H1 (cell line): ENCODE measurements at regions not wholly inside any gene's neighbourhood (a gene's known extent, or its start where the extent isn't known, plus 50 kb on each side); places are given as distances from the start of the nearest gene placed in this dataset.

ENCODE experiments used
- CTCF ChIA-PET: fragments of 300-600 bp; sonication (Branson Sonifier 250); formaldehyde crosslinking; loops from one replicate; lab custom pipeline; 2021; ENCODE audit not compliant: partially characterized antibody; lab: Charles Lee
- POLR2A ChIA-PET: fragments of 300-600 bp; sonication (Branson Sonifier 250); formaldehyde crosslinking; loops from one replicate; lab custom pipeline; 2021; ENCODE audit warnings: inconsistent platforms; ENCODE audit not compliant: partially characterized antibody; lab: Charles Lee
- DNase-seq, 2 experiments: peaks; one replicate each; pipeline versions ENCODE4 v3.0.0 to v3.0.0-alpha.2; 2010 to 2022; ENCODE audit warnings: low spot score in 2 of 2, low read depth in 1 of 2, mixed read lengths in 1 of 2
- FAIRE-seq: peaks from 2 replicates; lab custom pipeline; 2011; peaks lifted over from hg19 to GRCh38; lab: Jason Lieb, UNC
- H2AFZ ChIP-seq: 2 replicates; pipeline ENCODE4 v1.8.1; 2012; ENCODE audit warnings: low read length, inconsistent platforms
- H2AK5ac ChIP-seq: 2 replicates; pipeline ENCODE4 v1.6.1; 2013; ENCODE audit warnings: low read depth, low read length
- H2BK120ac ChIP-seq: replicated peaks from 2 replicates; pipeline ENCODE3; 2013; ENCODE audit warnings: low read depth, low read length, inconsistent platforms
- H2BK12ac ChIP-seq: 2 replicates; pipeline ENCODE4 v1.6.1; 2013; ENCODE audit warnings: low read depth, low read length
- H2BK15ac ChIP-seq: 2 replicates; pipeline ENCODE4 v1.6.1; 2013; ENCODE audit warnings: low read length
- H2BK20ac ChIP-seq: 2 replicates; pipeline ENCODE4 v1.6.1; 2013; ENCODE audit warnings: low read length
- H2BK5ac ChIP-seq: 2 replicates; pipeline ENCODE4 v1.6.1; 2013; ENCODE audit warnings: low read depth, low read length
- H3K14ac ChIP-seq: 2 replicates; pipeline ENCODE4 v1.6.1; 2013; ENCODE audit warnings: inconsistent platforms; ENCODE audit not compliant: insufficient read length
- H3K18ac ChIP-seq: 2 replicates; pipeline ENCODE4 v1.6.1; 2013; ENCODE audit warnings: low read length; ENCODE audit errors: extremely low read depth
- H3K23ac ChIP-seq: 2 replicates; pipeline ENCODE4 v1.6.1; 2013; ENCODE audit warnings: inconsistent platforms; ENCODE audit not compliant: insufficient read length
- H3K23me2 ChIP-seq: 2 replicates; pipeline ENCODE4 v1.6.1; 2013; ENCODE audit warnings: low read depth, low read length
- H3K27ac ChIP-seq: 2 replicates; pipeline ENCODE4 v1.6.1; 2011; ENCODE audit warnings: low read depth, low read length, inconsistent platforms
- H3K27me3 ChIP-seq, 4 experiments: replicated peaks in 1 of 4; 1 replicate in 1 of 4; 2 replicates in 3 of 4; pipeline versions ENCODE4 v1.6.1 to v1.8.1; 2011 to 2013; ENCODE audit warnings: low read length in 3 of 4, mild to moderate bottlenecking in 3 of 4, inconsistent platforms in 2 of 4, mixed read lengths in 2 of 4, moderate library complexity in 1 of 4; ENCODE audit not compliant: control insufficient read depth in 3 of 4, insufficient read depth in 3 of 4; ENCODE audit errors: extremely low read depth in 1 of 4
- H3K36me3 ChIP-seq, 4 experiments: 2 replicates each; pipeline versions ENCODE4 v1.6.1 to v1.8.1; 2011 to 2013; ENCODE audit warnings: mild to moderate bottlenecking in 4 of 4, low read length in 3 of 4, moderate library complexity in 2 of 4, control low read depth in 1 of 4, inconsistent platforms in 1 of 4; ENCODE audit not compliant: insufficient read depth in 4 of 4, control insufficient read depth in 2 of 4
- H3K4ac ChIP-seq: replicated peaks from 2 replicates; pipeline ENCODE3; 2013; ENCODE audit warnings: low read length, low read depth, mixed read lengths, inconsistent platforms; ENCODE audit not compliant: insufficient read length
- H3K4me1 ChIP-seq, 4 experiments: replicated peaks in 1 of 4; 1 replicate in 1 of 4; 2 replicates in 3 of 4; pipeline versions ENCODE4 v1.6.1 to v1.8.1; 2011 to 2013; ENCODE audit warnings: low read length in 3 of 4, inconsistent platforms in 2 of 4, mixed read lengths in 1 of 4; ENCODE audit not compliant: insufficient read depth in 4 of 4, control insufficient read depth in 3 of 4
- H3K4me2 ChIP-seq, 2 experiments: 2 replicates each; pipeline versions ENCODE4 v1.6.1 to v1.8.1; 2011 to 2013; ENCODE audit warnings: low read depth in 2 of 2, low read length in 2 of 2, control low read depth in 1 of 2, inconsistent platforms in 1 of 2, mild to moderate bottlenecking in 1 of 2; ENCODE audit not compliant: insufficient read depth in 1 of 2
- H3K4me3 ChIP-seq, 4 experiments: fragments of 200-600, 300-600 bp in 1 of 4; sonication (generic), shearing (Covaris generic), sonication (Bioruptor Twin) in 1 of 4; 2 replicates each; pipeline versions ENCODE4 v1.5.1 to v1.8.1; 2011 to 2016; ENCODE audit warnings: low read length in 4 of 4, low read depth in 3 of 4, control low read depth in 2 of 4, inconsistent platforms in 2 of 4, mild to moderate bottlenecking in 2 of 4, mixed read lengths in 1 of 4, moderate library complexity in 1 of 4; ENCODE audit not compliant: insufficient read depth in 2 of 4; ENCODE audit errors: extremely low read depth in 1 of 4
- H3K56ac ChIP-seq: replicated peaks from 2 replicates; pipeline ENCODE3; 2013; ENCODE audit warnings: low read depth, mild to moderate bottlenecking, mixed read lengths, low read length, inconsistent platforms; ENCODE audit not compliant: insufficient read length
- H3K79me1 ChIP-seq: 2 replicates; pipeline ENCODE4 v1.6.1; 2013; ENCODE audit warnings: low read depth, low read length, control low read depth
- H3K79me2 ChIP-seq, 2 experiments: 2 replicates each; pipeline versions ENCODE4 v1.6.1 to v1.8.1; 2012 to 2013; ENCODE audit warnings: low read length in 2 of 2, mild to moderate bottlenecking in 2 of 2, inconsistent platforms in 1 of 2; ENCODE audit not compliant: insufficient read depth in 2 of 2, control insufficient read depth in 1 of 2
- H3K9ac ChIP-seq, 4 experiments: replicated peaks in 1 of 4; 1 replicate in 1 of 4; 2 replicates in 3 of 4; pipeline versions ENCODE4 v1.6.1 to v1.8.1; 2011 to 2013; ENCODE audit warnings: low read depth in 3 of 4, low read length in 3 of 4, control low read depth in 2 of 4, mild to moderate bottlenecking in 2 of 4, moderate library complexity in 2 of 4, inconsistent platforms in 1 of 4; ENCODE audit errors: extremely low read depth in 1 of 4
- H3K9me3 ChIP-seq, 2 experiments: 2 replicates each; pipeline versions ENCODE4 v1.6.1 to v1.8.1; 2012 to 2013; ENCODE audit warnings: mild to moderate bottlenecking in 2 of 2, moderate library complexity in 2 of 2, control low read depth in 1 of 2, inconsistent platforms in 1 of 2, low read depth in 1 of 2, low read length in 1 of 2, mixed read lengths in 1 of 2; ENCODE audit not compliant: insufficient read depth in 2 of 2
- H4K20me1 ChIP-seq, 2 experiments: replicated peaks in 1 of 2; 2 replicates each; pipeline versions ENCODE3 to v1.8.1; 2011 to 2013; ENCODE audit warnings: inconsistent platforms in 2 of 2, low read length in 2 of 2, mild to moderate bottlenecking in 1 of 2; ENCODE audit not compliant: insufficient read depth in 2 of 2, control insufficient read depth in 1 of 2
- H4K5ac ChIP-seq: 2 replicates; pipeline ENCODE4 v1.6.1; 2013; ENCODE audit warnings: low read length, low read depth, mixed read lengths, inconsistent platforms; ENCODE audit not compliant: insufficient read length
- H4K8ac ChIP-seq: 2 replicates; pipeline ENCODE4 v1.8.0; 2013; ENCODE audit warnings: mild to moderate bottlenecking, moderate library complexity, low read length, inconsistent platforms; ENCODE audit not compliant: insufficient read depth; ENCODE audit errors: extremely low read depth
- H4K91ac ChIP-seq: replicated peaks from 2 replicates; pipeline ENCODE3; 2013; ENCODE audit warnings: low read length, mixed read lengths, inconsistent platforms; ENCODE audit not compliant: insufficient read length
- CHD2 ChIP-seq: IDR thresholded peaks from 2 replicates; pipeline ENCODE4 v1.6.1; 2012; ENCODE audit warnings: low read length, improper control_type of control experiment
- CREB1 ChIP-seq: IDR thresholded peaks from 2 replicates; pipeline ENCODE4 v1.6.1; 2012; ENCODE audit warnings: inconsistent platforms
- KDM1A ChIP-seq: fragments of 200-600, 300-600 bp; sonication (generic); IDR thresholded peaks from 2 replicates; pipeline ENCODE4 v1.7.1; 2016; ENCODE audit warnings: mild to moderate bottlenecking, low read length, borderline replicate concordance
- RXRA ChIP-seq: IDR thresholded peaks from 2 replicates; pipeline ENCODE4 v1.6.1; 2011; ENCODE audit warnings: low read depth, mild to moderate bottlenecking, low read length, moderate library complexity; ENCODE audit not compliant: insufficient read depth
- SP2 ChIP-seq: IDR thresholded peaks from 2 replicates; pipeline ENCODE4 v1.6.1; 2012; ENCODE audit warnings: mild to moderate bottlenecking, low read length, inconsistent platforms
- SRF ChIP-seq: IDR thresholded peaks from 2 replicates; pipeline ENCODE4 v1.6.1; 2011; ENCODE audit warnings: mild to moderate bottlenecking, low read depth, low read length, moderate library complexity
- WGBS, 2 experiments: shearing (Covaris generic) in 1 of 2; methylation state at CpG; one replicate each; pipeline versions ENCODE4 v1.1.6 to v1.1.7; 2013 to 2015; ENCODE audit warnings: low lambda C conversion rate in 2 of 2, mixed read lengths in 2 of 2, inconsistent platforms in 1 of 2, low coverage in 1 of 2, missing lambda C conversion rate in 1 of 2; ENCODE audit not compliant: insufficient replicate concordance in 2 of 2, insufficient coverage in 1 of 2, insufficient read length in 1 of 2; ENCODE audit errors: extremely low coverage in 1 of 2, missing lambda C conversion rate in 1 of 2; 5-methylcytosine and 5-hydroxymethylcytosine counted together

GRCh38 chr4:181121733-181122132, 1121.5 kb upstream of the TENM3 start:
- WGBS, 2 experiments = 86 to 100% methylated on average over 1 to 7 of the region's 7 CpGs
- no peaks in the 10 kb centered on the region for H3K23me2 ChIP-seq
- H2BK5ac ChIP-seq = no peak overlapping the region
- no peaks in the 10 kb centered on the region for H3K4me1 ChIP-seq
- no peak overlapping the region for H2BK12ac ChIP-seq
- no peak overlapping the region for H2BK20ac ChIP-seq
- ChIA-PET POLR2A (no interaction called here), CTCF (interaction anchor here (0.8 to 1.3 kb wide), 4 partner anchors 12 to 457 kb away, joined by 3 to 4 read pairs (median 3); no protein-coding TSS in a partner anchor)
- no peak overlapping the region for H3K27ac ChIP-seq
- FAIRE-seq (no peak), DNase-seq (no peak)
- no peak overlapping the region for H3K18ac ChIP-seq
- no peaks in the 10 kb centered on the region for H3K36me3 ChIP-seq
- H2AFZ ChIP-seq = no peak overlapping the region
- no peak overlapping the region for H2BK120ac ChIP-seq
- H4K5ac ChIP-seq = no peak overlapping the region
- no peak overlapping the region for H4K91ac ChIP-seq
- no peak overlapping the region for H3K56ac ChIP-seq
- no peak overlapping the region for H3K4me3 ChIP-seq
- no peaks in the 10 kb centered on the region for H3K9me3 ChIP-seq
- H3K27me3 ChIP-seq = no peaks in the 10 kb centered on the region
- H3K79me1 ChIP-seq = no peaks in the 10 kb centered on the region
- no peak overlapping the region for H2BK15ac ChIP-seq
- H3K23ac ChIP-seq = no peak overlapping the region
- no peak overlapping the region for H4K8ac ChIP-seq
- H4K20me1 ChIP-seq = no peaks in the 10 kb centered on the region
- no peak overlapping the region for H2AK5ac ChIP-seq
- H3K79me2 ChIP-seq = no peaks in the 10 kb centered on the region
- H3K4me2 ChIP-seq = no peak overlapping the region
- no peak overlapping the region for H3K9ac ChIP-seq
- H3K14ac ChIP-seq = no peak overlapping the region
- no peak overlapping the region for H3K4ac ChIP-seq
- TF ChIP-seq KDM1A = no peak
- TF ChIP-seq CREB1 = no peak
- no peak for TF ChIP-seq RXRA
- TF ChIP-seq CHD2 = no peak
- TF ChIP-seq SP2 = no peak
- no peak for TF ChIP-seq SRF
